Fibroblast of skin of left quadriceps (primary cell): ENCODE measurements at regions not wholly inside any gene's neighbourhood (a gene's known extent, or its start where the extent isn't known, plus 50 kb on each side); places are given as distances from the start of the nearest gene placed in this dataset.

Source experiments
- DNase-seq, 2 experiments: peaks; one replicate each; pipeline ENCODE4 v3.0.0-alpha.2; 2013; ENCODE audit warnings: low read depth in 2 of 2

GRCh38 chr4:44120646-44121045, 328.0 kb downstream of the KCTD8 start:
- DNase-seq, result no peak

- no peak for DNase-seq
Observed at GRCh38 chr4:44121210-44121609, 327.4 kb downstream of the KCTD8 start.
